Mesenchymal stem cell (in vitro differentiated cells and primary cell): ENCODE measurements at regions not wholly inside any gene's neighbourhood (a gene's known extent, or its start where the extent isn't known, plus 50 kb on each side); places are given as distances from the start of the nearest gene placed in this dataset.

Source experiments
- DNase-seq: peaks from one replicate; pipeline ENCODE4 v3.0.0-alpha.2; 2013
- H2AFZ ChIP-seq: one replicate; pipeline ENCODE4 v1.6.1; 2013; ENCODE audit warnings: low read depth, mild to moderate bottlenecking, control low read depth, inconsistent platforms, low read length, moderate library complexity
- H2AK5ac ChIP-seq: 2 replicates; pipeline ENCODE4 v1.6.1; 2013; ENCODE audit warnings: low read length, moderate library complexity, mild to moderate bottlenecking, inconsistent platforms; ENCODE audit not compliant: severe bottlenecking
- H2BK120ac ChIP-seq: one replicate; pipeline ENCODE4 v1.6.1; 2013; ENCODE audit warnings: low read depth, mild to moderate bottlenecking, inconsistent platforms, low read length, moderate library complexity
- H2BK12ac ChIP-seq, 2 experiments: one replicate each; pipeline ENCODE4 v1.6.1; 2013; ENCODE audit warnings: inconsistent platforms in 2 of 2, low read length in 2 of 2, mild to moderate bottlenecking in 2 of 2, moderate library complexity in 2 of 2, control low read depth in 1 of 2
- H2BK15ac ChIP-seq: one replicate; pipeline ENCODE4 v1.6.1; 2013; ENCODE audit warnings: mild to moderate bottlenecking, low read depth, inconsistent platforms; ENCODE audit not compliant: poor library complexity, severe bottlenecking
- H2BK5ac ChIP-seq: 2 replicates; pipeline ENCODE4 v1.6.1; 2013; ENCODE audit warnings: low read depth, mild to moderate bottlenecking, low read length, control low read depth, inconsistent platforms; ENCODE audit not compliant: poor library complexity, severe bottlenecking
- H3K14ac ChIP-seq, 2 experiments: one replicate each; pipeline ENCODE4 v1.6.1; 2013; ENCODE audit warnings: inconsistent platforms in 2 of 2, low read length in 2 of 2, control low read depth in 1 of 2, mild to moderate bottlenecking in 1 of 2, moderate library complexity in 1 of 2
- H3K18ac ChIP-seq, 2 experiments: one replicate each; pipeline ENCODE4 v1.6.1; 2013; ENCODE audit warnings: inconsistent platforms in 2 of 2, low read length in 2 of 2, control low read depth in 1 of 2, low read depth in 1 of 2, mild to moderate bottlenecking in 1 of 2
- H3K23ac ChIP-seq, 2 experiments: one replicate each; pipeline ENCODE4 v1.6.1; 2013; ENCODE audit warnings: inconsistent platforms in 2 of 2, low read length in 2 of 2, mild to moderate bottlenecking in 2 of 2, moderate library complexity in 2 of 2, control low read depth in 1 of 2
- H3K27ac ChIP-seq: 2 replicates; pipeline ENCODE4 v1.5.1; 2013; ENCODE audit warnings: mild to moderate bottlenecking, moderate library complexity, low read length, control low read depth, inconsistent platforms; ENCODE audit not compliant: poor library complexity, severe bottlenecking
- H3K27me3 ChIP-seq, 2 experiments: 2 replicates each; pipeline versions ENCODE4 v1.6.1 to v1.7.0; 2013; ENCODE audit warnings: low read length in 2 of 2, mild to moderate bottlenecking in 2 of 2, moderate library complexity in 2 of 2, control low read depth in 1 of 2, inconsistent platforms in 1 of 2; ENCODE audit not compliant: control insufficient read depth in 1 of 2, insufficient read depth in 1 of 2
- H3K36me3 ChIP-seq, 2 experiments: 2 replicates each; pipeline versions ENCODE4 v1.6.1 to v1.7.0; 2013; ENCODE audit warnings: low read length in 2 of 2, control low read depth in 1 of 2, inconsistent platforms in 1 of 2, low read depth in 1 of 2, mild to moderate bottlenecking in 1 of 2; ENCODE audit not compliant: insufficient read depth in 2 of 2, control insufficient read depth in 1 of 2
- H3K4ac ChIP-seq, 2 experiments: one replicate each; pipeline ENCODE4 v1.6.1; 2013; ENCODE audit warnings: inconsistent platforms in 2 of 2, low read length in 2 of 2, mild to moderate bottlenecking in 2 of 2, moderate library complexity in 2 of 2, control low read depth in 1 of 2, low read depth in 1 of 2
- H3K4me1 ChIP-seq: 2 replicates; pipeline ENCODE4 v1.6.1; 2013; ENCODE audit warnings: low read depth, low read length, control low read depth; ENCODE audit not compliant: control insufficient read depth, insufficient read depth
- H3K4me2 ChIP-seq: 2 replicates; pipeline ENCODE4 v1.6.1; 2013; ENCODE audit warnings: low read length, mild to moderate bottlenecking, inconsistent platforms; ENCODE audit not compliant: poor library complexity, severe bottlenecking
- H3K4me3 ChIP-seq, 2 experiments: 2 replicates each; pipeline versions ENCODE4 v1.5.1 to v1.7.0; 2013; ENCODE audit warnings: low read length in 2 of 2, mild to moderate bottlenecking in 2 of 2, control low read depth in 1 of 2, low read depth in 1 of 2; ENCODE audit not compliant: insufficient read depth in 1 of 2
- H3K79me1 ChIP-seq: replicated peaks from 2 replicates; pipeline ENCODE4 v1.6.1; 2013; ENCODE audit warnings: mild to moderate bottlenecking, control low read depth, low read length, inconsistent platforms; ENCODE audit not compliant: poor library complexity, severe bottlenecking
- H3K9ac ChIP-seq: 2 replicates; pipeline ENCODE4 v1.7.0; 2013; ENCODE audit warnings: mild to moderate bottlenecking, low read length, moderate library complexity
- H3K9me3 ChIP-seq: 2 replicates; pipeline ENCODE4 v1.7.0; 2013; ENCODE audit warnings: mild to moderate bottlenecking, low read length; ENCODE audit not compliant: control insufficient read depth
- H4K8ac ChIP-seq: one replicate; pipeline ENCODE4 v1.6.1; 2013; ENCODE audit warnings: inconsistent platforms, mild to moderate bottlenecking, low read length, moderate library complexity
- H4K91ac ChIP-seq: one replicate; pipeline ENCODE4 v1.6.1; 2013; ENCODE audit warnings: mild to moderate bottlenecking, low read length, inconsistent platforms
- WGBS: methylation state at CpG from one replicate; pipeline ENCODE4 v1.1.7; 2013; ENCODE audit warnings: mixed read lengths; 5-methylcytosine and 5-hydroxymethylcytosine counted together

- Histone ChIP-seq H2AFZ (no peak overlapping the region), H3K4me3 (no peak overlapping the region), H3K18ac (no peak overlapping the region), H3K4me2 (no peak overlapping the region), H3K9me3 (no peaks in the 10 kb centered on the region), H3K14ac (no peak overlapping the region), H3K27ac (no peak overlapping the region), H3K79me1 (no peaks in the 10 kb centered on the region), H3K23ac (no peak overlapping the region), H2BK12ac (no peak overlapping the region), H4K91ac (no peak overlapping the region), H2AK5ac (no peak overlapping the region), H3K4me1 (no peaks in the 10 kb centered on the region), H3K9ac (no peak overlapping the region), H2BK5ac (no peak overlapping the region), H3K27me3 (no peaks in the 10 kb centered on the region), H2BK120ac (no peak overlapping the region), H3K4ac (no peak overlapping the region), H2BK15ac (no peak overlapping the region), H3K36me3 (no peaks in the 10 kb centered on the region), H4K8ac (no peak overlapping the region)
- WGBS, result 91% methylated on average over 4 of the region's 4 CpGs
- DNase-seq, result no peak
Measured at GRCh38 chr6:147837540-147837939, 329.1 kb downstream of the SAMD5 start.

GRCh38 chr6:147839708-147840610, 331.5 kb downstream of the SAMD5 start:
- Histone ChIP-seq H3K4me3 (no peak overlapping the region), H3K9ac (no peak overlapping the region), H4K8ac (no peak overlapping the region), H3K79me1 (no peaks in the 10 kb centered on the region), H3K23ac (no peak overlapping the region), H2BK120ac (no peak overlapping the region), H3K27ac (no peak overlapping the region), H2AFZ (no peak overlapping the region), H2BK5ac (no peak overlapping the region), H2AK5ac (no peak overlapping the region), H3K4me1 (no peaks in the 10 kb centered on the region), H3K4ac (no peak overlapping the region), H3K18ac (no peak overlapping the region), H4K91ac (no peak overlapping the region), H3K27me3 (no peaks in the 10 kb centered on the region), H3K9me3 (no peaks in the 10 kb centered on the region), H3K4me2 (no peak overlapping the region), H2BK12ac (no peak overlapping the region), H2BK15ac (no peak overlapping the region), H3K14ac (no peak overlapping the region), H3K36me3 (no peaks in the 10 kb centered on the region)
- peak; percentile 32 for DNase-seq
- WGBS, result no CpG with 5 or more reads among the region's 2 CpGs

DNA sequence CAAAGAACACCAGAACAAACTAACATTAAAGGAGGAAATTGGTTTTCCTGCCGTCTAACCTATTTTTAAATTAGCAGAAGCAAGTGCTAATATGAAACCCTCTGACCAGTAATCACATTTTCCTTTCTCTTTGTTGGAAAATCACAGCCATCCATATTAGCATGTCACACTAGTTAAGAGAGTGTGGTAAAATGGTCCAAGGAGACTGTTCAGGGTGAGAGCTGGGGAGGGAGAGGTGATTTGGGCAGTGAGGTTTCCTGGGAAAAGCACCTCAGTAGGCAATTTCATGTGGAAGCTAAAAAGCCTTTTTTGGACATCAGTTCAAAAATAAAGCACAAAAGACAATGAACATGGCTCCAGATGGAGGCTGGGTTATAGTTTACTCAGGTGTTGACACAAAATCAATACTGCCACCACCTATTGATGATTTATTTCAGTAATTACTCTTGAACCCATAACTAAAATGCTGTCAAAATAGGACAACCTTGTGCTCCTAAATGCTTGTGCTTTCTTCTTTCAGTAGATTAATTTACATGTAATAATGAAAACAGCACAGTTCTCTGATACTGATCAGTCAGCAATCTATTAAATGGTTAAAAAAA, 333.2 kb downstream of the SAMD5 start:
- 83% methylated on average over 1 of the region's 1 CpG for WGBS
- H3K23ac ChIP-seq, result no peak overlapping the region

More for the DNA sequence above, 333.2 kb downstream of the SAMD5 start:
- no peak overlapping the region for H3K9ac ChIP-seq
- no peaks in the 10 kb centered on the region for H3K79me1 ChIP-seq
- H2BK120ac ChIP-seq, result no peak overlapping the region
- H4K91ac ChIP-seq, result no peak overlapping the region
- peaks cover 3% of the 10 kb centered on the region for H3K9me3 ChIP-seq
- H3K36me3 ChIP-seq, result no peaks in the 10 kb centered on the region
- peak overlapping the region in 1 of 2 experiments; percentile 2 for H3K18ac ChIP-seq
- no peak overlapping the region for H3K4me2 ChIP-seq
- H4K8ac ChIP-seq, result no peak overlapping the region
- H2BK5ac ChIP-seq, result no peak overlapping the region
- H3K4me3 ChIP-seq, result no peak overlapping the region
- no peak overlapping the region for H2BK12ac ChIP-seq
- no peaks in the 10 kb centered on the region for H3K4me1 ChIP-seq
- H2AK5ac ChIP-seq, result no peak overlapping the region
- H3K14ac ChIP-seq, result no peak overlapping the region
- no peak overlapping the region for H2BK15ac ChIP-seq
- no peak overlapping the region for H3K4ac ChIP-seq
- no peaks in the 10 kb centered on the region for H3K27me3 ChIP-seq
- H3K27ac ChIP-seq, result no peak overlapping the region
- DNase-seq, result no peak
- H2AFZ ChIP-seq, result no peak overlapping the region
